Testis (tissue), 2 donors: ENCODE measurements at regions not wholly inside any gene's neighbourhood (a gene's known extent, or its start where the extent isn't known, plus 50 kb on each side); places are given as distances from the start of the nearest gene placed in this dataset.

Experiments
- DNase-seq: peaks from one replicate; pipeline ENCODE4 v3.0.0-alpha.2; 2019
- H3K27ac ChIP-seq, 2 donors: fragments of 200-600 bp; sonication (generic); one replicate each; pipeline ENCODE4 v1.5.1; 2019
- H3K27me3 ChIP-seq: fragments of 200-600 bp; sonication (generic); one replicate; pipeline ENCODE4 v1.5.1; 2019
- H3K36me3 ChIP-seq: fragments of 200-600 bp; sonication (generic); one replicate; pipeline ENCODE4 v1.5.1; 2017; ENCODE audit warnings: low read depth; ENCODE audit errors: missing control alignments
- H3K4me1 ChIP-seq: fragments of 200-600 bp; sonication (generic); one replicate; pipeline ENCODE4 v1.5.1; 2019
- H3K4me3 ChIP-seq, 2 donors: fragments of 200-600 bp; sonication (generic); one replicate each; pipeline ENCODE4 v1.5.1; 2017 to 2019
- H3K9me3 ChIP-seq: fragments of 200-600 bp; sonication (generic); one replicate; pipeline ENCODE4 v1.5.1; 2017
- CTCF ChIP-seq, 3 experiments: fragments of 450-650 bp in 2 of 3; fragments of 200-600 bp in 1 of 3; sonication (generic) in 1 of 3; IDR thresholded peaks; one replicate each; pipeline ENCODE4 v1.5.1; 2016 to 2019; ENCODE audit warnings: antibody characterized with exemption in 3 of 3, mild to moderate bottlenecking in 2 of 3, moderate library complexity in 1 of 3
- POLR2A ChIP-seq: fragments of 450-650 bp; IDR thresholded peaks from one replicate; pipeline ENCODE4 v1.6.1; 2017; ENCODE audit warnings: antibody characterized with exemption, mild to moderate bottlenecking, moderate library complexity
- WGBS, 2 donors: methylation state at CpG; one replicate each; pipeline ENCODE4 v1.1.5; 2018; 5-methylcytosine and 5-hydroxymethylcytosine counted together
- intact Hi-C: fragments of 100-400 bp; cut with DNase I; formaldehyde crosslinking; loops from one replicate; pipeline ENCODE4 v1.15.1; 2023; ENCODE audit warnings: low total_unique reads

DNA sequence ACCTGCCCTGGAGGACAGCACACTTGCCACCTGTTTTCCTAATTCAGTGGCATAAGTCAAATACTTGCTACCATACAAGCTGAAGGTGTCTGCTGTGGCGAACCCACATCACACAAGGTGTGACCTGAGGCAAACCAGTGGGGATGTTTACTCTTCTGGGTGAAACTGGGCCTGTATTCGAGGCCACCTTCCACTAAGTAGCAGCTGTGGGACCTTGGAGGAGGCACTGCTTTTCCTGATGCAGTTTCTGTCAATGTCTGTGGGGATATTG is 927.4 kb downstream of the BRD1 start:
- no peak overlapping the region for H3K4me3 ChIP-seq
- H3K27ac ChIP-seq, result no peak overlapping the region
- WGBS, 2 donors, result 96 to 100% methylated on average over 1 to 2 of the region's 2 CpGs
- no peaks in the 10 kb centered on the region for H3K4me1 ChIP-seq
- DNase-seq, result no peak
- no peaks in the 10 kb centered on the region for H3K27me3 ChIP-seq
- no peaks in the 10 kb centered on the region for H3K36me3 ChIP-seq
- no peak for TF ChIP-seq POLR2A
- TF ChIP-seq CTCF (IDR thresholded peaks at IDR 0.05), result no peak
- intact Hi-C loops, result no loop called here
- no peaks in the 10 kb centered on the region for H3K9me3 ChIP-seq

DNA sequence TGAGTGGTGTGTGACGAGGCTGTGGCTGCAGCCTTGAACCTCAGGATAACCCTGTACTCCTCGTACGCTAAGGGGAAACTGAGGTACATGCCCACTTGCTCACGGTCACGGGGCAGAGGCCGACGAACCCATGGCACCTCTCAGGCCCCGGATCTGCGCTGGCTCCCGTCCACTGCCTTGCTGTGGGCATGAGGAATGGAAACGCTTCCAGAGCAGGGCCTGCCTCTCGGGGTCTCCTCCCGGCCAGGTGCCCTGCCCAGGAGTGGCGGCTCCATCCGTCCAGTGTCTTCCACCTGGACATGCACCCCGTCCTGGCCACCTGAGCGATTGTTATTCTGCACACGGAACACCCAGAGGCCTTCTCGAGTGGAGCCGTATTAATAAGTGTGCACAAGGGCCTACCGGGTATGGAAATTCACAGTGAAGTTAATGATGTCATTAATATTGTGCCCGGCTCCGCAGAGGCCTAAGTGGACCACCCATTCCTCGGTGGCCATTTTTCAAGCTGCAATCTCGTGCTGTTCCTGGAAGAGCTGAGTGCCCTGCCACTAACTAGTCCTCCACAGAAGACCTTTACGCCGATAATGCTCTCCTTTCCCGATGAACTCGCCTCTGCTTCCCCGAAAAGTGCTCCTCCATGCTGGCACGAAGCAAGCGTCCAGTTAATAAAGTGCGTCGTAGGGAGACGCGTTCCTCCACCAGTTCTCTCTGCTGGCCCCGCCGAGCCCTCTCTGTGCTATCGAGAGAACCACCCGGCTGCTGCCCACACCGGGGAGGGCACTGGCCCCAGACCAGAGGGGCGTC is 927.9 kb downstream of the BRD1 start:
- no peak for DNase-seq

DNA sequence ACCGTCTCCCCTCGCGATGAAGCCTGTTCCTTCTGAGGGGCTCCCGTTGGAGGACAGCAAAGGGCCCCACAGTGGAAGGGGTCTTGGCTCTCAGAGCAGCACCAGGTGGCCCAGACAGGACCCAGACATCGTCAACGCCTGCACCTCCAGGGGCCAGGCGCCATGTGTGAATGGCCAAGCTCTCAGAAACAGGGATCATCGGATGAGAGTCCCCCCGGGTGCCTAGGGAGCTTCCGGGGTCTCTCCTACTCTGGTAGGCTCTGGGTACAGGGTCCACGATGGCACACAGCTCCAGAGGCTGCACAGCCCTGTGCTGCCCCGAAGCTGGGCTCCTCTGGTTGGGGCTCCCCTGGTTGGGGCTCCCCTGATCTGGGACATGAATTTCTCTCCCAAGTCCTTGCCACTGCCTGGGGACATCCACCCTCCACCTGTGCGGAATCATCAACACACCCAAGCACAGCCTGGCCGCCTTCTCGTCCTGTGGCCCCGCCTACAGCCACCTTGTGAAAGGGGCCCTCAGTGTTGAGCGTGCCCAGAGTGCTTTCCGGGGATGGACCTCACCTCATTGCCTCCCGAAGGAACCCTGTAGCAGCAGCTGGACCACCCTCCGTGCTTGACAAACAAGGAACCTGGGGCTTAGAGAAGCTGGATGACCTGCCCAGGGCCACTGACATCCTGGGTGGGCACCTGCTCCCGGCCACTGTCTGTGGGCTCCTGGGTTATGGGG is 929.0 kb downstream of the BRD1 start:
- DNase-seq, result no peak
- intact Hi-C loops, result no loop called here
- TF ChIP-seq POLR2A, result no peak
- no peak for TF ChIP-seq CTCF (IDR thresholded peaks at IDR 0.05)
- H3K36me3 ChIP-seq, result no peaks in the 10 kb centered on the region
- no peak overlapping the region for H3K4me3 ChIP-seq
- 83 to 88% methylated on average over 9 to 21 of the region's 21 CpGs for WGBS, 2 donors
- no peak overlapping the region for H3K27ac ChIP-seq
- no peaks in the 10 kb centered on the region for H3K9me3 ChIP-seq
- H3K4me1 ChIP-seq, result no peaks in the 10 kb centered on the region
- H3K27me3 ChIP-seq, result no peaks in the 10 kb centered on the region

More for the DNA sequence above, 927.9 kb downstream of the BRD1 start:
- TF ChIP-seq POLR2A (no peak), CTCF (IDR thresholded peaks at IDR 0.05) (no peak)
- H3K27me3 ChIP-seq, result no peaks in the 10 kb centered on the region
- H3K9me3 ChIP-seq, result no peaks in the 10 kb centered on the region
- H3K4me1 ChIP-seq, result no peaks in the 10 kb centered on the region
- WGBS, 2 donors, result 89 to 93% methylated on average over 27 to 42 of the region's 42 CpGs
- intact Hi-C loops, result no loop called here
- H3K4me3 ChIP-seq, result no peak overlapping the region
- H3K27ac ChIP-seq, result no peak overlapping the region
- H3K36me3 ChIP-seq, result no peaks in the 10 kb centered on the region

- Histone ChIP-seq H3K27me3 (no peaks in the 10 kb centered on the region), H3K36me3 (no peaks in the 10 kb centered on the region), H3K4me3 (no peak overlapping the region), H3K4me1 (no peaks in the 10 kb centered on the region), H3K27ac (no peak overlapping the region), H3K9me3 (no peaks in the 10 kb centered on the region)
- TF ChIP-seq POLR2A, result no peak
- TF ChIP-seq CTCF (IDR thresholded peaks at IDR 0.05), result no peak
- no peak for DNase-seq
- intact Hi-C loops, result no loop called here
- 80 to 93% methylated on average over 5 to 14 of the region's 14 CpGs for WGBS, 2 donors
These were observed 929.9 kb downstream of the BRD1 start for GRCh38 chr22:48897645-48898370.
